MM.1S (cell line): ENCODE measurements at regions not wholly inside any gene's neighbourhood (a gene's known extent, or its start where the extent isn't known, plus 50 kb on each side); places are given as distances from the start of the nearest gene placed in this dataset.

Source experiments
- EZH2 ChIP-seq: fragments of 300-600 bp; sonication (generic); optimal IDR thresholded peaks from 2 replicates; pipeline ENCODE3; 2017; ENCODE audit warnings: low read depth, mild to moderate bottlenecking, antibody characterized with exemption, low read length, mixed read lengths
- EZH2phosphoT487 ChIP-seq: fragments of 300-600 bp; sonication (generic); IDR thresholded peaks from 2 replicates; pipeline ENCODE4 v1.6.1; 2018; ENCODE audit warnings: antibody characterized with exemption, low read length
- TF ChIP-seq, protein P1 (sequence below): fragments of 300-600 bp; sonication (generic); IDR thresholded peaks from 2 replicates; pipeline ENCODE4 v1.5.1; 2016; ENCODE audit warnings: antibody characterized with exemption, low read length, mixed read lengths

- TF ChIP-seq, protein P1, sequence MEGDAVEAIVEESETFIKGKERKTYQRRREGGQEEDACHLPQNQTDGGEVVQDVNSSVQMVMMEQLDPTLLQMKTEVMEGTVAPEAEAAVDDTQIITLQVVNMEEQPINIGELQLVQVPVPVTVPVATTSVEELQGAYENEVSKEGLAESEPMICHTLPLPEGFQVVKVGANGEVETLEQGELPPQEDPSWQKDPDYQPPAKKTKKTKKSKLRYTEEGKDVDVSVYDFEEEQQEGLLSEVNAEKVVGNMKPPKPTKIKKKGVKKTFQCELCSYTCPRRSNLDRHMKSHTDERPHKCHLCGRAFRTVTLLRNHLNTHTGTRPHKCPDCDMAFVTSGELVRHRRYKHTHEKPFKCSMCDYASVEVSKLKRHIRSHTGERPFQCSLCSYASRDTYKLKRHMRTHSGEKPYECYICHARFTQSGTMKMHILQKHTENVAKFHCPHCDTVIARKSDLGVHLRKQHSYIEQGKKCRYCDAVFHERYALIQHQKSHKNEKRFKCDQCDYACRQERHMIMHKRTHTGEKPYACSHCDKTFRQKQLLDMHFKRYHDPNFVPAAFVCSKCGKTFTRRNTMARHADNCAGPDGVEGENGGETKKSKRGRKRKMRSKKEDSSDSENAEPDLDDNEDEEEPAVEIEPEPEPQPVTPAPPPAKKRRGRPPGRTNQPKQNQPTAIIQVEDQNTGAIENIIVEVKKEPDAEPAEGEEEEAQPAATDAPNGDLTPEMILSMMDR: no peak
- TF ChIP-seq EZH2 (no peak), EZH2phosphoT487 (no peak)
Observed at GRCh38 chrX:63471004-63471403, 119.9 kb upstream of the SPIN4 start.
